Fibroblast of lung (primary cell): ENCODE measurements at regions not wholly inside any gene's neighbourhood (a gene's known extent, or its start where the extent isn't known, plus 50 kb on each side); places are given as distances from the start of the nearest gene placed in this dataset.

ENCODE experiments used
- DNase-seq, 2 donors: peaks; one replicate each; pipeline versions ENCODE4 v3.0.0 to v3.0.0-alpha.2; 2010; ENCODE audit warnings: low read depth in 2 of 2
- H2AFZ ChIP-seq: 2 replicates; pipeline ENCODE4 v1.5.1; 2012; ENCODE audit warnings: low read length, control low read depth, inconsistent platforms
- H3K27ac ChIP-seq: 2 replicates; pipeline ENCODE4 v1.5.1; 2011; ENCODE audit warnings: low read length, control low read depth; ENCODE audit not compliant: insufficient read depth
- H3K27me3 ChIP-seq: 2 replicates; pipeline ENCODE4 v1.5.1; 2011; ENCODE audit warnings: mild to moderate bottlenecking, low read length; ENCODE audit not compliant: control insufficient read depth, insufficient read depth
- H3K36me3 ChIP-seq: 2 replicates; pipeline ENCODE4 v1.5.1; 2011; ENCODE audit warnings: low read length; ENCODE audit not compliant: control insufficient read depth, insufficient read depth
- H3K4me1 ChIP-seq: 2 replicates; pipeline ENCODE4 v1.5.1; 2011; ENCODE audit warnings: low read length; ENCODE audit not compliant: control insufficient read depth, insufficient read depth; ENCODE audit errors: extremely low read depth
- H3K4me2 ChIP-seq: 2 replicates; pipeline ENCODE4 v1.5.1; 2011; ENCODE audit warnings: low read length, control low read depth; ENCODE audit not compliant: insufficient read depth; ENCODE audit errors: extremely low read depth
- H3K4me3 ChIP-seq, 4 experiments: fragments of 200-600 bp in 1 of 4; sonication (generic) in 1 of 4; replicated peaks in 1 of 4; 2 replicates each; pipeline ENCODE4 v1.5.1; 2011 to 2016; ENCODE audit warnings: low read length in 4 of 4, low read depth in 3 of 4, mild to moderate bottlenecking in 3 of 4, control low read depth in 2 of 4, inconsistent platforms in 1 of 4, mixed read lengths in 1 of 4; ENCODE audit not compliant: insufficient read depth in 1 of 4; ENCODE audit errors: control extremely low read depth in 1 of 4
- H3K79me2 ChIP-seq: 2 replicates; pipeline ENCODE4 v1.5.1; 2012; ENCODE audit warnings: mild to moderate bottlenecking, low read length, inconsistent platforms; ENCODE audit not compliant: control insufficient read depth, insufficient read depth
- H3K9ac ChIP-seq: 2 replicates; pipeline ENCODE4 v1.5.1; 2011; ENCODE audit warnings: mild to moderate bottlenecking, low read length, control low read depth; ENCODE audit not compliant: insufficient read depth
- H3K9me3 ChIP-seq: 2 replicates; pipeline ENCODE4 v1.5.1; 2012; ENCODE audit warnings: low read depth, low read length; ENCODE audit not compliant: control insufficient read depth, insufficient read depth
- H4K20me1 ChIP-seq: 2 replicates; pipeline ENCODE4 v1.5.1; 2011; ENCODE audit warnings: low read length; ENCODE audit not compliant: control insufficient read depth, insufficient read depth; ENCODE audit errors: extremely low read depth
- CTCF ChIP-seq, 2 donors: IDR thresholded peaks in 1 of 2; conservative IDR thresholded peaks in 1 of 2; 1 replicate in 1 of 2; 2 replicates in 1 of 2; pipeline ENCODE4 v1.5.1; 2011 to 2012; ENCODE audit warnings: low read length in 2 of 2, control low read depth in 1 of 2, inconsistent platforms in 1 of 2, low read depth in 1 of 2, mild to moderate bottlenecking in 1 of 2
- EZH2 ChIP-seq: IDR thresholded peaks from 2 replicates; pipeline ENCODE4 v1.5.1; 2012; ENCODE audit warnings: low read length, control low read depth, mild to moderate bottlenecking; ENCODE audit errors: missing control alignments

GRCh38 chr13:80721689-80722088 is 380.8 kb upstream of the SPRY2 start:
- Histone ChIP-seq H3K27me3 (no peaks in the 10 kb centered on the region), H3K9me3 (no peaks in the 10 kb centered on the region), H3K79me2 (no peaks in the 10 kb centered on the region), H3K4me1 (no peaks in the 10 kb centered on the region), H3K4me2 (no peak overlapping the region), H3K4me3 (no peak overlapping the region), H3K36me3 (no peaks in the 10 kb centered on the region), H3K27ac (no peak overlapping the region), H2AFZ (no peak overlapping the region), H3K9ac (no peak overlapping the region), H4K20me1 (no peaks in the 10 kb centered on the region)
- no peak for DNase-seq
- TF ChIP-seq EZH2 (no peak), CTCF (conservative IDR thresholded peaks at IDR 0.05 in 1 of 2, IDR thresholded peaks at IDR 0.05 in 1 of 2; ENCODE audit: low read depth in 1 of 2, low read length in 2 of 2) (no peak)

GRCh38 chr13:80718970-80719369 is 378.0 kb upstream of the SPRY2 start:
- Histone ChIP-seq H3K4me2 (no peak overlapping the region), H3K9ac (no peak overlapping the region), H3K36me3 (no peaks in the 10 kb centered on the region), H3K27me3 (no peaks in the 10 kb centered on the region), H2AFZ (no peak overlapping the region), H3K4me1 (no peaks in the 10 kb centered on the region), H3K79me2 (no peaks in the 10 kb centered on the region), H3K4me3 (no peak overlapping the region), H3K27ac (no peak overlapping the region), H3K9me3 (no peaks in the 10 kb centered on the region), H4K20me1 (no peaks in the 10 kb centered on the region)
- TF ChIP-seq EZH2, result no peak
- TF ChIP-seq CTCF (conservative IDR thresholded peaks at IDR 0.05 in 1 of 2, IDR thresholded peaks at IDR 0.05 in 1 of 2; ENCODE audit: low read depth in 1 of 2, low read length in 2 of 2), result no peak
- DNase-seq, result no peak

- Histone ChIP-seq H3K9ac (no peak overlapping the region), H3K79me2 (no peaks in the 10 kb centered on the region), H3K36me3 (no peaks in the 10 kb centered on the region), H3K27me3 (no peaks in the 10 kb centered on the region), H3K27ac (no peak overlapping the region), H3K4me1 (no peaks in the 10 kb centered on the region), H3K4me3 (no peak overlapping the region), H3K4me2 (no peak overlapping the region), H4K20me1 (no peaks in the 10 kb centered on the region), H3K9me3 (no peaks in the 10 kb centered on the region), H2AFZ (no peak overlapping the region)
- peak in 1 of 2 donors; percentile 12 for DNase-seq
- TF ChIP-seq CTCF (conservative IDR thresholded peaks at IDR 0.05 in 1 of 2, IDR thresholded peaks at IDR 0.05 in 1 of 2; ENCODE audit: low read depth in 1 of 2, low read length in 2 of 2) (no peak), EZH2 (no peak)
Measured at GRCh38 chr13:80717776-80718175, 376.9 kb upstream of the SPRY2 start.
